GM19372 (cell line): ENCODE measurements at regions not wholly inside any gene's neighbourhood (a gene's known extent, or its start where the extent isn't known, plus 50 kb on each side); places are given as distances from the start of the nearest gene placed in this dataset.

Experiments used
- ATAC-seq: cut with Tn5 transposase; IDR thresholded peaks from one replicate; pipeline ENCODE4 v1.9.1; 2021; ENCODE audit warnings: mild to moderate bottlenecking, low read depth, moderate library complexity; ENCODE audit not compliant: unreplicated experiment

DNA sequence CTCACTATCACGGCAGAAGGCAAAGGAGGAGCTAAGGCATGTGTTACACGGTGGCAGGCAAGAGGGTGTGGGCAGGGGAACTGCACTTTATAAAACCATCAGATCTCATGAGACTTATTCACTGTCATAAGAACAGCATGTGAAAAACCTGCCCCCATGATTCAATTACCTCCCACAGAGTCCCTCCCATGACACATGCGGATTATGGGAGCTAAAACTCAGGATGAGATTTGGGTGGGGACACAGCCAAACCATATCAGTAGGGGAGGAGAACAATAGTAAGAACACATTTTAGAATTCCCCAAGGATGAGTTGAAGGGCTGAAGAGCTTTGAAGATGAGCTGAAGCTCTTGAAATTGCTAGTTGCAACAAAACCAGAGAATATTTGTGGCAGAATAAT lies 287.9 kb downstream of the SMARCA2 start:
- ATAC-seq, result no peak

GRCh38 chr9:2307480-2307879 lies 292.3 kb downstream of the SMARCA2 start:
- no peak for ATAC-seq

- no peak for ATAC-seq
Measured at GRCh38 chr9:2311920-2312319, 296.8 kb downstream of the SMARCA2 start.

GRCh38 chr9:2313512-2313911 lies 298.4 kb downstream of the SMARCA2 start:
- ATAC-seq, result no peak

GRCh38 chr9:2317591-2317990 lies 302.4 kb downstream of the SMARCA2 start:
- ATAC-seq, result no peak

DNA sequence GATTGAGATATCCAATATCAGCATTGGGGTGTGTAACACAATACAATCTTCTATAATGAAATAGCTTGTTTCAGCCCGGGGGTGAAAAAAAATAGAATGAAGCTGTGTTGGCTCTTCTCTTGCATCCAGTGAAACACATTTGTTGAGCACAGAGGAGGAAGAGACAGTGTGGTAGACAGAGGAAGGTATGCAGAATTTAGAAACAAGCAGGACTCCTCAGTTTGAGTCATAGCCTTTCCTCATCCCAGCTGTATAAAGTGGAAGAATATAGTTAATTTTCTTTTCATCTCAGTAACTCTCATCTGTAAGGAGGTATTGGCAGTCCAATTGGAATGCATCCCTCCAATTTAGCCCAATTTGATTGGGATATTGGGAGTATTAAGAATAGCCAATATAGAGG lies 302.2 kb upstream of the VLDLR start:
- ATAC-seq, result no peak

- ATAC-seq, result no peak
Measured at GRCh38 chr9:2320114-2320513, 301.5 kb upstream of the VLDLR start.

- ATAC-seq, result no peak
Measured at GRCh38 chr9:2320632-2321031, 301.0 kb upstream of the VLDLR start.

GRCh38 chr9:2321523-2322148 lies 300.0 kb upstream of the VLDLR start:
- ATAC-seq, result no peak

DNA sequence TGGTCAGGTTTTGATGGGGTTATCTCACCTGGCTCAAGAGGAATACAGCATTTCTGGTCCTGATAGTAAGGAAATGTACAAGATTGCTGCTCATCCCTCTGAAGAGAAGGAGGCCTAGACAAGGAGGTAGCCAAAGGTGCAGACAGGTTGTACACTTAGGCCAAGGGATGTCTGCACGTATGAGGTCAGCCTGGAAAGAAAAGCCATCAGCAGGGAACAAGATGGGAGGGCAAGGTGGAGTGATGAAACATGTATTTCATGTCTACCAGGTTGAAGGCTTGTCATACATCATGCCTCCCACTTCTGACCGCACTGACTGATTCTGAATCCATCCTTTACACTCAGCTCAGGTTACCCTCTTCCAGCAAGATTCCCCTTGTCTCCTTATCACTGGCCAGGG lies 296.8 kb upstream of the VLDLR start:
- no peak for ATAC-seq

DNA sequence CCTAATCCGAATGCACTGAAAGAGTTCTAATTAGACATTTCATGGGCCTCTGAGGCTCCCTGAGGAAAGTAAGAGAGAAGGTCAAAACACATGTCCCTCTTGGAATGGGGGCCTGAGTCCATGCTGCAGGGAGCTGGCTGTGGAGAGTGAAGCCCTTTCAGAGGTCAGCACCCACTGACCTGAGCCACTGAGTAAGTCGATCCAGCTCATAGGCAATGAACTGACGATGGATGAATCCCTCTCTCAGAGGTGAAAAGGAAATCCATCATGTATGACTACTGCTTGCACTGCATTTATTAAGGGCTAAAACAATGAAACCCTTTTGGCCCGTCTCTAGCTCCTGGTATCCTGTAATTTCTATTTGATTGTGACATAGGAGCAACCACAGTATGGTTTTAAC lies 288.9 kb upstream of the VLDLR start:
- ATAC-seq, result no peak

- ATAC-seq, result no peak
Measured at GRCh38 chr9:2335260-2335659, 286.3 kb upstream of the VLDLR start.

DNA sequence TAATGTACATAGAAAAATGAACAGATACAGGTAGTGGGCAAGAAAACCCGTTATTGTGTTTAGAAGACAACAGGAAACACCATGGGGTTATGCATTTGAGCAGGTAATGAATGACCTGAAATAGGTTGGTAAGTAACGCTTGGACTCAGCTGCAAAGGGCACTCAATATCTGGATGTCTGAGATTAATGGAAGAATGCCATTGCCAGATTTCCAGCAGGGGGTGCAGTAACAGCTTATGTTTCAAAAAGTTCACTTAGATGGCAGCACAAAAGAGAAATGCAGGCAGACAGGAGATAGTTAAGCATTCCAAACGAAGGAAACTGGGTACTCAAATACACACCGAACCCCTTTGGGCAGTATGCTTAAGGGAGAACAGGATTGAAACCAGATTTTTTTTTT lies 285.5 kb upstream of the VLDLR start:
- ATAC-seq, result no peak

DNA sequence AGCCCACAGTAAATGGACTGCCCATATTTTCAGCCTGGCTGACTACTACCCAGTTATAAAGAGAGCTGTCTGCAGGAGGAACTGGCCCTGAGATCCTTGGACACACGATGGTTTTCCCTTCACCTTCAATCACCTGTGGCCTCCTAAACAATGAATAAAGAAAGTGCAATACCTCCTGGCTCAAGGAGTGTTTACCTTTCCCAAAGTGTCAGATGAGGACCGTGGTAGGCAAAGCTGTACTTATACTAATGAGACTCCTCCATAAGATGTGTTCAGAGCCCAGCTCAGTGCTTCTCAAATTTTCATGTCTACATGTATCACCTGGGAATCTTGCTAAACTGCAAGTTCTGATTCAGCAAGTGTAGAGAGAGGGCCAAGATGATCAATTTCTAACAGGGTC lies 284.5 kb upstream of the VLDLR start:
- no peak for ATAC-seq

- ATAC-seq, result no peak
Measured at GRCh38 chr9:2337627-2338026, 284.0 kb upstream of the VLDLR start.

GRCh38 chr9:2338777-2339365 lies 282.7 kb upstream of the VLDLR start:
- ATAC-seq, result no peak

GRCh38 chr9:2339416-2339815 lies 282.2 kb upstream of the VLDLR start:
- ATAC-seq, result no peak

- no peak for ATAC-seq
Measured at GRCh38 chr9:2340046-2340760, 281.4 kb upstream of the VLDLR start.

GRCh38 chr9:2341126-2341525 lies 280.5 kb upstream of the VLDLR start:
- no peak for ATAC-seq

GRCh38 chr9:2341956-2342355 lies 279.6 kb upstream of the VLDLR start:
- no peak for ATAC-seq

GRCh38 chr9:2343756-2344155 lies 277.8 kb upstream of the VLDLR start:
- no peak for ATAC-seq

GRCh38 chr9:2344436-2344835 lies 277.2 kb upstream of the VLDLR start:
- ATAC-seq, result no peak
